ENCODE measurements at regions not wholly inside any gene's neighbourhood (a gene's known extent, or its start where the extent isn't known, plus 50 kb on each side); places are given as distances from the start of the nearest gene placed in this dataset.
"Not testable (repeated sequence)": the region's sequence is repeated elsewhere in the genome, so short reads cannot be mapped to it uniquely, and the experiment has no call there.

GRCh38 chr14:39673270-39673711 lies 241.1 kb upstream of the FBXO33 start:
- no peak for DNase-seq (ENCODE audit: low spot score)

GRCh38 chr14:39668449-39668848 lies 236.2 kb upstream of the FBXO33 start:
- no peak for DNase-seq (ENCODE audit: low spot score)

GRCh38 chr14:39666386-39666785 lies 234.2 kb upstream of the FBXO33 start:
- DNase-seq (ENCODE audit: low spot score): no peak

GRCh38 chr14:39665075-39665475 lies 232.8 kb upstream of the FBXO33 start:
- DNase-seq (ENCODE audit: low spot score): no peak

GRCh38 chr14:39664646-39665045 lies 232.4 kb upstream of the FBXO33 start:
- no peak for DNase-seq (ENCODE audit: low spot score)

GRCh38 chr14:39641224-39641623 lies 209.0 kb upstream of the FBXO33 start:
- DNase-seq (ENCODE audit: low spot score): no peak

- DNase-seq (ENCODE audit: low spot score): not testable (repeated sequence)
Measured at GRCh38 chr14:39639009-39639408, 206.8 kb upstream of the FBXO33 start.

- no peak for DNase-seq (ENCODE audit: low spot score)
Measured at GRCh38 chr14:39628087-39628486, 195.9 kb upstream of the FBXO33 start.

- DNase-seq (ENCODE audit: low spot score): no peak
Measured at GRCh38 chr14:39626589-39627576, 194.7 kb upstream of the FBXO33 start.

GRCh38 chr14:39621678-39622077 lies 189.4 kb upstream of the FBXO33 start:
- DNase-seq (ENCODE audit: low spot score): no peak

- DNase-seq (ENCODE audit: low spot score): no peak
Measured at GRCh38 chr14:39621223-39621622, 189.0 kb upstream of the FBXO33 start.

- DNase-seq (ENCODE audit: low spot score): no peak
Measured at GRCh38 chr14:39617537-39617936, 185.3 kb upstream of the FBXO33 start.

- no peak for DNase-seq (ENCODE audit: low spot score)
Measured at GRCh38 chr14:39615352-39615751, 183.1 kb upstream of the FBXO33 start.

- no peak for DNase-seq (ENCODE audit: low spot score)
Measured at GRCh38 chr14:39614297-39614923, 182.2 kb upstream of the FBXO33 start.

GRCh38 chr14:39609119-39609518 lies 176.9 kb upstream of the FBXO33 start:
- no peak for DNase-seq (ENCODE audit: low spot score)

- DNase-seq (ENCODE audit: low spot score): no peak
Measured at GRCh38 chr14:39607978-39608377, 175.7 kb upstream of the FBXO33 start.

- DNase-seq (ENCODE audit: low spot score): no peak
Measured at GRCh38 chr14:39603942-39604341, 171.7 kb upstream of the FBXO33 start.

- DNase-seq (ENCODE audit: low spot score): no peak
Measured at GRCh38 chr14:39593377-39593776, 161.1 kb upstream of the FBXO33 start.

GRCh38 chr14:39592116-39592789 lies 160.0 kb upstream of the FBXO33 start:
- no peak for DNase-seq (ENCODE audit: low spot score)

- not testable (repeated sequence) for DNase-seq (ENCODE audit: low spot score)
Measured at GRCh38 chr14:39589882-39590281, 157.6 kb upstream of the FBXO33 start.

- DNase-seq (ENCODE audit: low spot score): no peak
Measured at GRCh38 chr14:39582028-39582654, 149.9 kb upstream of the FBXO33 start.

- DNase-seq (ENCODE audit: low spot score): no peak
Measured at GRCh38 chr14:39581474-39581873, 149.2 kb upstream of the FBXO33 start.
